CD4-positive, CD25-positive, alpha-beta regulatory T cell (primary cell): ENCODE measurements at regions not wholly inside any gene's neighbourhood (a gene's known extent, or its start where the extent isn't known, plus 50 kb on each side); places are given as distances from the start of the nearest gene placed in this dataset.

ENCODE experiments used
- ATAC-seq, 2 donors: fragments of 150-1000 bp; cut with Tn5 transposase; one replicate each; pipeline ENCODE4 v1.10.0; 2021; ENCODE audit warnings: low read depth in 2 of 2, moderate number of reproducible peaks in 2 of 2, moderate library complexity in 1 of 2
- DNase-seq, 3 donors: peaks; one replicate each; pipeline versions ENCODE4 v3.0.0 to v3.0.0-alpha.2; 2012 to 2022; ENCODE audit warnings: mixed read lengths in 1 of 3
- H3K27ac ChIP-seq: one replicate; pipeline ENCODE4 v1.7.0; 2013; ENCODE audit warnings: mild to moderate bottlenecking, low read length; ENCODE audit not compliant: insufficient read depth, poor library complexity, severe bottlenecking
- H3K27me3 ChIP-seq: one replicate; pipeline ENCODE4 v1.7.0; 2013; ENCODE audit warnings: low read length; ENCODE audit not compliant: control insufficient read depth, insufficient read depth
- H3K36me3 ChIP-seq: one replicate; pipeline ENCODE4 v1.7.0; 2013; ENCODE audit warnings: mild to moderate bottlenecking, low read length, moderate library complexity; ENCODE audit not compliant: control insufficient read depth, insufficient read depth
- H3K4me1 ChIP-seq: 2 replicates; pipeline ENCODE4 v1.7.0; 2013; ENCODE audit warnings: mild to moderate bottlenecking, low read length; ENCODE audit not compliant: insufficient read depth, control insufficient read depth, poor library complexity, severe bottlenecking
- H3K4me3 ChIP-seq: one replicate; pipeline ENCODE4 v1.7.0; 2013; ENCODE audit warnings: low read depth, mild to moderate bottlenecking, low read length, moderate library complexity
- H3K9me3 ChIP-seq, 2 experiments: 1 replicate in 1 of 2; 2 replicates in 1 of 2; pipeline ENCODE4 v1.7.0; 2013; ENCODE audit warnings: low read length in 2 of 2, mild to moderate bottlenecking in 1 of 2, moderate library complexity in 1 of 2; ENCODE audit not compliant: control insufficient read depth in 2 of 2
- H3K27ac Mint-ChIP-seq, 3 donors: one replicate each; pipeline ENCODE4 v1.8.0; 2020 to 2022; ENCODE audit warnings: mild to moderate bottlenecking in 3 of 3, mixed read lengths in 3 of 3, moderate library complexity in 2 of 3
- H3K27me3 Mint-ChIP-seq: one replicate; pipeline ENCODE4 v1.8.0; 2022; ENCODE audit warnings: mild to moderate bottlenecking, mixed read lengths
- H3K36me3 Mint-ChIP-seq: one replicate; pipeline ENCODE4 v1.8.0; 2020; ENCODE audit warnings: mixed read lengths
- H3K4me1 Mint-ChIP-seq, 4 donors: one replicate each; pipeline ENCODE4 v1.8.0; 2020 to 2022; ENCODE audit warnings: mixed read lengths in 4 of 4, mild to moderate bottlenecking in 1 of 4
- H3K4me3 Mint-ChIP-seq, 4 donors: one replicate each; pipeline ENCODE4 v1.8.0; 2020 to 2022; ENCODE audit warnings: mild to moderate bottlenecking in 4 of 4, mixed read lengths in 4 of 4, moderate library complexity in 3 of 4
- H3K9me3 Mint-ChIP-seq, 7 donors: one replicate each; pipeline ENCODE4 v1.8.0; 2020 to 2022; ENCODE audit warnings: mixed read lengths in 7 of 7, mild to moderate bottlenecking in 3 of 7, moderate library complexity in 2 of 7

DNA sequence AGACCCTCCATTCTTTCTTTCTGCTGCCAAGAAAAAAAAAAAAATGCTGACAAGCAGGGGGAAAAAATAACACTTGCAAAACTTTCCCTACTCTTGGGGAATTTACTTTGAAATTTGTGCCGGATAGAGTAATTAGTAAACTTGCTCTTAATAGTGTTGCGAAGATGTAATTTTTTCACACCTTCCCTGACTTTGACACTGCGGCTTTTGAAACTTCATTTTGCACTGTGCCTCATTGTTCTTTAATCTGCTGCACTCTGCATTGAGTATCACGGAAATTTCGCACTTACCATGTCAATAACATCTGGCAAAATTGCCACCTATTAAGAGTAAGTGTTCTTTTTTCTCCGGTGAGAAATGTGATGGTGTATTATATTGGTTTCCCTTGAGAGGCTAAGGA lies 596.1 kb downstream of the VRK1 start:
- H3K9me3 Mint-ChIP-seq: peaks cover 0 to 2% (median 0%) of the 10 kb centered on the region in 7 donors
- H3K27ac ChIP-seq: no peak overlapping the region
- DNase-seq (no peak), ATAC-seq (no peak)
- no peak overlapping the region for H3K4me3 Mint-ChIP-seq
- peaks cover 0 to 4% (median 2%) of the 10 kb centered on the region in 4 donors for H3K4me1 Mint-ChIP-seq
- no peak overlapping the region for H3K4me3 ChIP-seq
- H3K9me3 ChIP-seq: no peaks in the 10 kb centered on the region
- H3K27ac Mint-ChIP-seq: no peak overlapping the region
- H3K4me1 ChIP-seq: no peaks in the 10 kb centered on the region
- no peaks in the 10 kb centered on the region for H3K27me3 ChIP-seq
- no peaks in the 10 kb centered on the region for H3K36me3 Mint-ChIP-seq
- no peaks in the 10 kb centered on the region for H3K36me3 ChIP-seq
- H3K27me3 Mint-ChIP-seq: no peaks in the 10 kb centered on the region

DNA sequence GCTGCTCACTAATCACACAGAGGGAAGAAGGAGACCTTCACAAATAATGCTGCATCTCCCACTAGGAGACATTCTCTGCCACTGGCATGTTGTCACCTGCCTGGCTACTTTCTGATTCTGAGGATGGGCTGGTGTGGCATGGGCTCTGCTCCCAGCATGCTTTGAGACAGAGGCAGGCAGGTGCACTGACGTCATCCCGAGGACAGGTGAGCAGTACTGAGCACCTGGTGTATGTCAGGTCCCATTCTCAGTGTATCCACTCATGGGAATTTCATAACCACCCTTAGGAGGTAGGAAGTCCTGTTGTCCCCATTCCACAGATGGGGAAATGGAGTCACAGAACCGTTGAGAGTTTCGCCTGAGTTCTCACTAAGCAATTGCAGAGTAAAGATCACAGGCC lies 597.9 kb downstream of the VRK1 start:
- Histone ChIP-seq H3K9me3 (no peaks in the 10 kb centered on the region), H3K4me1 (no peaks in the 10 kb centered on the region), H3K36me3 (no peaks in the 10 kb centered on the region), H3K27ac (no peak overlapping the region), H3K27me3 (no peaks in the 10 kb centered on the region), H3K4me3 (no peak overlapping the region)
- peaks cover 3% of the 10 kb centered on the region for H3K36me3 Mint-ChIP-seq
- no peak for ATAC-seq
- H3K27ac Mint-ChIP-seq: no peak overlapping the region
- H3K9me3 Mint-ChIP-seq: peaks cover 0 to 2% (median 0%) of the 10 kb centered on the region in 7 donors
- no peaks in the 10 kb centered on the region for H3K27me3 Mint-ChIP-seq
- H3K4me1 Mint-ChIP-seq: peaks cover 0 to 4% (median 2%) of the 10 kb centered on the region in 4 donors
- no peak for DNase-seq
- H3K4me3 Mint-ChIP-seq: no peak overlapping the region

DNA sequence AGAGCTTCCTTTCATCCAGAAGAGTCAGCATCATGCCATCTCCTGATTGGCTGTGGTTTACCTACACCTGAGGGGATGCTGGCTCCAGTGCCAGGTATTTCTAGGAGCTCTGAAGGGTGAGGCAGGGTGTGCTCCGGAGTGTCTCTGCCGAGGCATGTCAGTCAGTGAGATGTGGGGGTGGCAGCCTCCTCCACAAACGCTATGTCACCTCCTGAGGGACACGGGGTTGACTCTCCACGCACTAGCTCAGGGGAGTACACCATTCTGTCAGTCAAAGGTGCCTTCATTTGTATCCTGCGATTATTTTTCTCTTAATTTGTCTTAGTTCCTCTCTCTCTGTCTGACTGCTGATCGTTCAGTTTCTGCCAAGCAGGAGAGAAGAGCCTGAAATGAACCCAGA lies 604.5 kb downstream of the VRK1 start:
- no peak overlapping the region for H3K27ac Mint-ChIP-seq
- Histone ChIP-seq H3K27me3 (no peaks in the 10 kb centered on the region), H3K36me3 (no peaks in the 10 kb centered on the region), H3K4me1 (no peaks in the 10 kb centered on the region), H3K4me3 (no peak overlapping the region), H3K27ac (no peak overlapping the region), H3K9me3 (no peaks in the 10 kb centered on the region)
- H3K36me3 Mint-ChIP-seq: peaks cover 3% of the 10 kb centered on the region
- no peak overlapping the region for H3K4me3 Mint-ChIP-seq
- ATAC-seq: no peak
- H3K27me3 Mint-ChIP-seq: no peaks in the 10 kb centered on the region
- peaks cover 0 to 2% (median 0%) of the 10 kb centered on the region in 7 donors for H3K9me3 Mint-ChIP-seq
- H3K4me1 Mint-ChIP-seq: peaks cover 0 to 4% (median 2%) of the 10 kb centered on the region in 4 donors
- DNase-seq: no peak

DNA sequence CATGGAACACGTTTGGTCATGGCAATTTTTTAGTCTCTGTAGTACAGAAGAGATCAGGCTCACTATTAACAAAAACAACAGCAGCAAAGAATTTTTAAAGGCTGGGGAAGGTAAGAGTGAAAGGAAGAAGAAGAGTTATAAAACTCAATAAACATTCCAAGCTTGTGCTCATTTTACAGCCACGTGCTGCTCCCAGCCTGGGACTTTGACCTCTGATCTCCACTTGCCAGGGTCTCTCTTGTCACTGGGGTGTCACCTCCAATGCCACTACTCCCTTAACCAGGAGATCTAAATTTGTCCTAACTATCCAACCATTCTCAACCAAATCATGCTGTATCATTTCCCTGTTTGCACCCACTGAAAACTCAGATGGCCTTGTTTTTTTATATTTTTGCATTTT lies 605.1 kb downstream of the VRK1 start:
- Mint-ChIP-seq H3K9me3 (peaks cover 0 to 2% (median 0%) of the 10 kb centered on the region in 7 donors), H3K4me3 (no peak overlapping the region), H3K36me3 (peaks cover 3% of the 10 kb centered on the region), H3K27me3 (no peaks in the 10 kb centered on the region), H3K27ac (peak overlapping the region in 1 of 3 donors; percentile 61), H3K4me1 (peaks cover 0 to 4% (median 2%) of the 10 kb centered on the region in 4 donors)
- Histone ChIP-seq H3K4me1 (no peaks in the 10 kb centered on the region), H3K4me3 (no peak overlapping the region), H3K27ac (no peak overlapping the region), H3K27me3 (no peaks in the 10 kb centered on the region), H3K36me3 (no peaks in the 10 kb centered on the region), H3K9me3 (no peaks in the 10 kb centered on the region)
- DNase-seq (no peak), ATAC-seq (no peak)

DNA sequence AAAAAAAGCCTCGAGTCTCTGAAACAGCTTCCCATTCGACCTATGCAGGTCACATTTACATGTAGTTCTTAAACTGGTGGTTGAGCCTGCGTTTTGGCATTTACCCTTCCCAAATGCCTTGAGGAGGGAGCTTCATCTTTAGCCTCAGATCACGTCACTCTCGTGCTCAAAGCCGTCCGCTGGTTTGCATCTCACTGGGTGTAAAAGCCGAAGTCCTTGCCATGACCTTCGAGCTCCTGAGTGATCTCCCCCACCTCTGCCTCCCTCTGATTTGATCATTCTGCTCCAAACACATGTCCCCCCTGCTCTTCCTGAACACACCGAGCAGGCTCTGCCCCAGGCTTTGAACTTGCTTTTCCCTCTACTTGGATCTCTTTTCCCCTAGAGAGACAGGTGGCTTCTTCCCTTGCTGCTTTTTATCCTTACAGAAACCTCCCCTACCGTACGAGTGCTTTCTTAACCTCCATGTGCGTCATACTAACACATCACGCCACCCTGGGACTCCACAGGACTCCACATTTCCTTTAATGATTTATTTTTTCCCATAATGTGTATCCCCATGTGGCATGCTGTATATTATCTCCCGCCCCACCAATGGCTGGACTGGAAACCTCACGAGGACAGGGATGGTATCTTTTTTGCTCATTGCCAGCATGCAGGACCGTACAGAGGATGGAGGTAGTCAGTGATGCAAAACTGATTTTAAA lies 610.7 kb downstream of the VRK1 start:
- H3K27ac ChIP-seq: no peak overlapping the region
- Mint-ChIP-seq H3K4me1 (peaks cover 14 to 27% (median 19%) of the 10 kb centered on the region in 4 donors), H3K9me3 (peaks cover 0 to 2% (median 0%) of the 10 kb centered on the region in 7 donors), H3K27me3 (peaks cover 5% of the 10 kb centered on the region), H3K4me3 (no peak overlapping the region), H3K36me3 (no peaks in the 10 kb centered on the region), H3K27ac (peak overlapping the region; percentile 12 to 67 (median 34))
- H3K9me3 ChIP-seq: no peaks in the 10 kb centered on the region
- H3K4me1 ChIP-seq: peaks cover 28% of the 10 kb centered on the region
- peaks cover 18% of the 10 kb centered on the region for H3K27me3 ChIP-seq
- no peaks in the 10 kb centered on the region for H3K36me3 ChIP-seq
- ATAC-seq (no peak), DNase-seq (no peak)
- H3K4me3 ChIP-seq: peak overlapping the region; percentile 67

DNA sequence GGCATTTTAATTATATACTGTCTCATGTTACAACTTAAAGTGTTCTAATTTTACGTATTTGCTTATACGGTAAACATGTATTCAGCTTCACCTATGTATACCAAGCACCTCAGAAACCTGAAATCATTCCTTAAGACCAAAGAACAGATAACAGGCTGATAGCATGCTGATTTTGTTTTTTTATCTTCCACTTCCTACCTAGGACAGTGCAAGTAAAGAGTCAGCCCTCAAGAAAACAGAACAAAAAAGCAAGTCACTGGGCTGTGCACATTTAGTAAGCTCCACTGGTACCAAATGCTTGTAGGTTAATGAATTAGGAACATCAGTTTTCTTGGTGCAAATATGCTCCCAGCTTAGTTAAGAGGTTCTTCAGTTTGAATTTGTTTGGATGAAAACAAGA lies 611.3 kb downstream of the VRK1 start:
- Mint-ChIP-seq H3K27me3 (peaks cover 5% of the 10 kb centered on the region), H3K9me3 (peaks cover 0 to 2% (median 0%) of the 10 kb centered on the region in 7 donors), H3K36me3 (no peaks in the 10 kb centered on the region), H3K4me3 (peak overlapping the region in 2 of 4 donors; percentile 70 to 73), H3K4me1 (peaks cover 14 to 27% (median 19%) of the 10 kb centered on the region in 4 donors), H3K27ac (peak overlapping the region in 2 of 3 donors; percentile 12 to 27)
- ATAC-seq: peak in 1 of 2 donors; percentile 27
- no peak for DNase-seq
- no peaks in the 10 kb centered on the region for H3K36me3 ChIP-seq
- H3K27me3 ChIP-seq: peaks cover 24% of the 10 kb centered on the region
- no peak overlapping the region for H3K27ac ChIP-seq
- H3K4me1 ChIP-seq: peaks cover 33% of the 10 kb centered on the region
- H3K9me3 ChIP-seq: no peaks in the 10 kb centered on the region
- H3K4me3 ChIP-seq: peak overlapping the region; percentile 67

DNA sequence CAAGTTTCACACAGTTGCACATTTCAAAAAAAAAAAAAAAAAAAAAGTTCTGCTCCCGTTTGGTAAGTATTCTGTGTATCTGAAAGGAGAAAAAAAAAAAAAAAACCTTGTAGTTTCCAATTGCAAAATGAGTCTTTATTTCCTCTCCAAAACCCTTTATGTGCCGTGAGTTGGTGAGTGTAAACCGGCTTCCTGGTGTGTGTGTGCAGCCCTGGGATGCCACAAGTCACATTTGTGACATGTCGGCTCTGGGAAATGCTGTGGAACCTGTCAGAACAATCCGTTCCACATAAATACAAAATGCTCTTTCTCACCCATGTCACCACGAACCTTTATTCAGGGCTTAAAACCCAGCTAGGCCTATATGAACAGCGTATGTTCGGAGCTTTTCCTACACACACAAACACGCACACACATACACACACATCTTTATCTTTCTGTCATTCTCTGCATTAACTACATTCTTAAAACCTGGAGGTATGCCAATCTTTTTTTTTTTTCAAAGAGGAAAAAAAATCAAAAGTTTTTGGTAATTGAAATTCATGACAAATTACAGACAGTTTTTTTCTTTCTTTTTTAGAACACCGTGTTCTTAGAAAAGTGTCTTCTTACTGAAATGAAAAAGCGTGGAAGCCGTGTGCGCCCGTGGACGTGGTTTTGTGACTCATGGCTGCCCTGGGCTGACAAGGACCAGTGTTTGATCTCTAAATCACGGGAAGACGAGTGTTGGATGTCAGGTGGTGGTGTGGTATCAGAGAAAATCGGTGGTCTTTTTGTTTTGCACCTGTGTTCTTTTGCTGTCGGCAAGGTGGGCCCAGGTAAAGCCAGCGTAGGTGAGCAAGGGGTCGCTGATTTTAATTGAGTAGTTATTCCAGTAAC lies 612.0 kb downstream of the VRK1 start:
- peaks cover 26% of the 10 kb centered on the region for H3K27me3 ChIP-seq
- peak overlapping the region; percentile 2 to 62 (median 12) for H3K27ac Mint-ChIP-seq
- H3K9me3 ChIP-seq: no peaks in the 10 kb centered on the region
- H3K4me1 Mint-ChIP-seq: peaks cover 14 to 27% (median 19%) of the 10 kb centered on the region in 4 donors
- H3K4me3 Mint-ChIP-seq: peak overlapping the region; percentile 13 to 73 (median 68)
- peak overlapping the region; percentile 67 for H3K4me3 ChIP-seq
- ATAC-seq (peak in 1 of 2 donors; percentile 15), DNase-seq (peak in 2 of 3 donors; percentile 16 to 57)
- H3K9me3 Mint-ChIP-seq: peaks cover 0 to 2% (median 0%) of the 10 kb centered on the region in 7 donors
- H3K27me3 Mint-ChIP-seq: peaks cover 5% of the 10 kb centered on the region
- H3K27ac ChIP-seq: no peak overlapping the region
- no peaks in the 10 kb centered on the region for H3K36me3 Mint-ChIP-seq
- H3K36me3 ChIP-seq: no peaks in the 10 kb centered on the region
- peaks cover 33% of the 10 kb centered on the region for H3K4me1 ChIP-seq
